ENCODE measurements at regions not wholly inside any gene's neighbourhood (a gene's known extent, or its start where the extent isn't known, plus 50 kb on each side); places are given as distances from the start of the nearest gene placed in this dataset.

DNA sequence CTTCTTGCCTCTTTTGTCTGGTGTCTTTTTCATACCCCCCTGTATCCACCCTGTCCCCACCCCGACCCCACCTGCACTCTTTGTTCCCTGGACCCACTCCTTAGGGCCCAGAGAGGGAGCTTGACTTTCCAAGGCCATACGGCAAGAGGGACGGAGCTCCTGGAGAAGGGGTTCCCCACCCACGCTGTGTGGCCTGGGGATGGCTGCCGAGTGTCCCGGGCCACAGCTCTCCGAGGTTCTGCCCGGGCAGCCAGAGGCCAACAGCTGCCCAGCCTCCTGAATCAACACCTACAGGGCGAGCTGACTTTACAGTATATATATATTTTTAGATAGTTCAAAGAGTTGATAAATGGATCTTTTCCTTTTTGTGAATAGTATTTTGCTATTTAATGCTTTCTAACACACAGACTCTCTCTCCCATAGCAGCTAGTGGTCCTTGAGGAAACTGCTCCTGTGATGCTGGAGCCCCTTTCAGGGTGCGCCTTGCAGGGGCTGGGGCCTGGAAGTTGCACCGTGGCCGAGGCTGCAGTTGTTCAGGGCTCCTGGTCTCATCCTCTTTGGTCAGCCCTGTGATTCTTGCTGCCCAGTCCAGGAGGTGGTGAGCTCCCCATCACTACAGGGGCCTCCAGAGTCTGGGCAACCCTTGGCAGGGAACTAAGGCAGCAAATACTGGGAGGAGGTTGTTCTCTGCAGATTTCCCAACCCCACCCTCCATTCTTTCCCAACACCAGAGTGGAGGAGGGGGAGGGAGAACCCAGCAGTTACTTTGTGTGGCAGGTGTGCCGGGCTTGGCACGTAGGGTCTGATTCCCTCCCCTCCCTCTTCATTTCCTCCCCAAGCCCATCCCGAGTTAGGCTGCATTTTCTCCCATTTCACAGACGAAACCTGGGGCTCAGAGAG lies 321.6 kb downstream of the PTPRU start:
- H3K79me2 ChIP-seq (ENCODE audit: control insufficient read depth, low read length), result no peaks in the 10 kb centered on the region
- no peaks in the 10 kb centered on the region for H3K9me2 ChIP-seq (replicated peaks; ENCODE audit: control insufficient read depth, low read length)
- H3K27ac ChIP-seq (ENCODE audit: low read depth, low read length), result no peak overlapping the region
- no peaks in the 10 kb centered on the region for H3K4me1 ChIP-seq (ENCODE audit: control insufficient read depth, low read length)
- H3K36me3 ChIP-seq (ENCODE audit: control insufficient read depth, low read length), result no peaks in the 10 kb centered on the region
- H3K27me3 ChIP-seq (ENCODE audit: control insufficient read depth, low read length), result no peaks in the 10 kb centered on the region
- H3K9me3 ChIP-seq (ENCODE audit: control insufficient read depth, insufficient read depth, low read length), result peaks cover 17% of the 10 kb centered on the region
- H3F3A ChIP-seq (ENCODE audit: control insufficient read depth, insufficient read depth), result no peaks in the 10 kb centered on the region
- TF ChIP-seq EZH2phosphoT487 (IDR thresholded peaks at IDR 0.05; ENCODE audit: borderline replicate concordance, low read length), result no peak
- TF ChIP-seq, protein P1, sequence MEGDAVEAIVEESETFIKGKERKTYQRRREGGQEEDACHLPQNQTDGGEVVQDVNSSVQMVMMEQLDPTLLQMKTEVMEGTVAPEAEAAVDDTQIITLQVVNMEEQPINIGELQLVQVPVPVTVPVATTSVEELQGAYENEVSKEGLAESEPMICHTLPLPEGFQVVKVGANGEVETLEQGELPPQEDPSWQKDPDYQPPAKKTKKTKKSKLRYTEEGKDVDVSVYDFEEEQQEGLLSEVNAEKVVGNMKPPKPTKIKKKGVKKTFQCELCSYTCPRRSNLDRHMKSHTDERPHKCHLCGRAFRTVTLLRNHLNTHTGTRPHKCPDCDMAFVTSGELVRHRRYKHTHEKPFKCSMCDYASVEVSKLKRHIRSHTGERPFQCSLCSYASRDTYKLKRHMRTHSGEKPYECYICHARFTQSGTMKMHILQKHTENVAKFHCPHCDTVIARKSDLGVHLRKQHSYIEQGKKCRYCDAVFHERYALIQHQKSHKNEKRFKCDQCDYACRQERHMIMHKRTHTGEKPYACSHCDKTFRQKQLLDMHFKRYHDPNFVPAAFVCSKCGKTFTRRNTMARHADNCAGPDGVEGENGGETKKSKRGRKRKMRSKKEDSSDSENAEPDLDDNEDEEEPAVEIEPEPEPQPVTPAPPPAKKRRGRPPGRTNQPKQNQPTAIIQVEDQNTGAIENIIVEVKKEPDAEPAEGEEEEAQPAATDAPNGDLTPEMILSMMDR (IDR thresholded peaks at IDR 0.05; ENCODE audit: low read depth, low read length, poor library complexity, severe bottlenecking), result no peak
- no peaks in the 10 kb centered on the region for H4K20me1 ChIP-seq (ENCODE audit: control insufficient read depth, insufficient read depth, low read depth, low read length)
- H3K4me2 ChIP-seq (ENCODE audit: low read length), result no peak overlapping the region
- H3K4me3 ChIP-seq (ENCODE audit: low read length), result no peak overlapping the region

DNA sequence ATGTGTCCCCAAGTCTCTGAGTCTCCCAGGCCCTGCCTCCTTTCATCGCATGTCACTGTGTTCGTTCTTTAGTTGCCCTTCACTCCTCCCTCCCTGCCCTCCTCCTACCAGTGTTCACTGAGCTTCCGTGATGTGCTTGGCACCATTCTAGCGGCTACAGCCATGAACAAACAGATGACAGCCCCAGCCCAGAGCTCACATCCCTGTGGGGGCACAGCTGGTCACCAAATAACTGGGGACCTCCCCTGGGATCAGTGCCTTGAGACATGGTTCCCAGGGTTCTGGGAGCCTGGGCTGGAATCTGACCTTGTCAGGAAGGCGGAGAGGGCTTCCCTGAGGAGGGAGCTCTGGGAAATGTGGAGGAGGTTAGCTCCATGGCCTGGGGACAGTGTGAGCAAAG lies 320.7 kb downstream of the PTPRU start:
- TF ChIP-seq EZH2phosphoT487 (IDR thresholded peaks at IDR 0.05; ENCODE audit: borderline replicate concordance, low read length), result no peak
- TF ChIP-seq, protein P1 (IDR thresholded peaks at IDR 0.05; ENCODE audit: low read depth, low read length, poor library complexity, severe bottlenecking), result no peak
- H3K9me3 ChIP-seq (ENCODE audit: control insufficient read depth, insufficient read depth, low read length), result peaks cover 9% of the 10 kb centered on the region; the same call in 1 of the 2 replicates
- H3K27ac ChIP-seq (ENCODE audit: low read depth, low read length), result no peak overlapping the region
- H3K27me3 ChIP-seq (ENCODE audit: control insufficient read depth, low read length), result no peaks in the 10 kb centered on the region
- no peak overlapping the region for H3K4me3 ChIP-seq (ENCODE audit: low read length)
- no peaks in the 10 kb centered on the region for H3K36me3 ChIP-seq (ENCODE audit: control insufficient read depth, low read length)
- H3K4me2 ChIP-seq (ENCODE audit: low read length), result no peak overlapping the region
- no peaks in the 10 kb centered on the region for H3F3A ChIP-seq (ENCODE audit: control insufficient read depth, insufficient read depth)
- H3K9me2 ChIP-seq (replicated peaks; ENCODE audit: control insufficient read depth, low read length), result no peaks in the 10 kb centered on the region
- H3K4me1 ChIP-seq (ENCODE audit: control insufficient read depth, low read length), result no peaks in the 10 kb centered on the region
- no peaks in the 10 kb centered on the region for H4K20me1 ChIP-seq (ENCODE audit: control insufficient read depth, insufficient read depth, low read depth, low read length)
- no peaks in the 10 kb centered on the region for H3K79me2 ChIP-seq (ENCODE audit: control insufficient read depth, low read length)

DNA sequence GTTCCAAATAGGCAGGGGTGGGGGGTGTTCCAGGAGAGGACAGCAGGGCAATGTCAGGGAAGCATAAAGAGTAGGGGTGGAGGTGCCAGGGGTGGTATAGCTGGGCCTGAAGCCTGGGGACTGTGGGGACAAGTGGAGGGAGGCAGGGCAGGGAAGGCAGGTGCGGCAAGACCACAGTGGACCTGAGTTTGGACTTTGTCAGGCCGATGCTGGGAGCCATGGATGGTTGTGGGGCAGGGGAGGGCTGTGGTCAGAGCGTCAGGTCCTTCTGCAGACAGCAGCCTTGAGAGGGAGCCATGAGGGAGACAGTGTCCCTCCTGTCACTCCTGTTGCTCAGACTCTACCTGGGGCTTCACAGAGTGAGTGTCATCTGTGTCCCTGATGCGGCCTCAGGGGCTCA lies 320.3 kb downstream of the PTPRU start:
- H3K27ac ChIP-seq (ENCODE audit: low read depth, low read length), result no peak overlapping the region
- peaks cover 12% of the 10 kb centered on the region; the same call in 1 of the 2 replicates for H3K9me3 ChIP-seq (ENCODE audit: control insufficient read depth, insufficient read depth, low read length)
- H3K4me2 ChIP-seq (ENCODE audit: low read length), result no peak overlapping the region
- TF ChIP-seq, protein P1 (IDR thresholded peaks at IDR 0.05; ENCODE audit: low read depth, low read length, poor library complexity, severe bottlenecking), result no peak
- no peak for TF ChIP-seq EZH2phosphoT487 (IDR thresholded peaks at IDR 0.05; ENCODE audit: borderline replicate concordance, low read length)
- H3K36me3 ChIP-seq (ENCODE audit: control insufficient read depth, low read length), result no peaks in the 10 kb centered on the region
- no peaks in the 10 kb centered on the region for H3K9me2 ChIP-seq (replicated peaks; ENCODE audit: control insufficient read depth, low read length)
- no peak overlapping the region for H3K4me3 ChIP-seq (ENCODE audit: low read length)
- no peaks in the 10 kb centered on the region for H3K27me3 ChIP-seq (ENCODE audit: control insufficient read depth, low read length)
- H4K20me1 ChIP-seq (ENCODE audit: control insufficient read depth, insufficient read depth, low read depth, low read length), result no peaks in the 10 kb centered on the region
- no peaks in the 10 kb centered on the region for H3K79me2 ChIP-seq (ENCODE audit: control insufficient read depth, low read length)
- H3F3A ChIP-seq (ENCODE audit: control insufficient read depth, insufficient read depth), result no peaks in the 10 kb centered on the region
- no peaks in the 10 kb centered on the region for H3K4me1 ChIP-seq (ENCODE audit: control insufficient read depth, low read length)
